Thymus (tissue), 11 donors: ENCODE measurements at regions not wholly inside any gene's neighbourhood (a gene's known extent, or its start where the extent isn't known, plus 50 kb on each side); places are given as distances from the start of the nearest gene placed in this dataset.

Experiments used
- DNase-seq, 9 donors: peaks; one replicate each; pipeline ENCODE4 v3.0.0-alpha.2; 2013; ENCODE audit warnings: low spot score in 9 of 9, low read depth in 6 of 9, missing footprints in 1 of 9
- H3K27ac ChIP-seq, 2 donors: one replicate each; pipeline ENCODE4 v1.5.1; 2013; ENCODE audit warnings: control low read depth in 1 of 2, low read depth in 1 of 2, low read length in 1 of 2, mild to moderate bottlenecking in 1 of 2, moderate library complexity in 1 of 2
- H3K27me3 ChIP-seq, 2 donors: one replicate each; pipeline ENCODE4 v1.5.1; 2013; ENCODE audit warnings: low read length in 1 of 2; ENCODE audit not compliant: control insufficient read depth in 2 of 2, insufficient read depth in 1 of 2
- H3K36me3 ChIP-seq, 2 donors: one replicate each; pipeline ENCODE4 v1.5.1; 2013; ENCODE audit warnings: low read length in 1 of 2, mild to moderate bottlenecking in 1 of 2, moderate library complexity in 1 of 2; ENCODE audit not compliant: control insufficient read depth in 2 of 2, insufficient read depth in 2 of 2
- H3K4me1 ChIP-seq, 2 donors: one replicate each; pipeline ENCODE4 v1.5.1; 2013; ENCODE audit warnings: low read length in 2 of 2; ENCODE audit not compliant: control insufficient read depth in 2 of 2, insufficient read depth in 2 of 2
- H3K4me3 ChIP-seq, 2 donors: one replicate each; pipeline ENCODE4 v1.5.1; 2013; ENCODE audit warnings: low read length in 2 of 2, control low read depth in 1 of 2, mild to moderate bottlenecking in 1 of 2
- H3K9me3 ChIP-seq, 2 donors: one replicate each; pipeline ENCODE4 v1.5.1; 2013; ENCODE audit warnings: low read length in 1 of 2, mild to moderate bottlenecking in 1 of 2; ENCODE audit not compliant: control insufficient read depth in 2 of 2, insufficient read depth in 1 of 2
- WGBS: extraction: QIAGEN DNeasy Blood & Tissue Kit; methylation state at CpG from one replicate; pipeline ENCODE4 v1.1.7; 2013; 5-methylcytosine and 5-hydroxymethylcytosine counted together
- donor health status: healthy.

DNA sequence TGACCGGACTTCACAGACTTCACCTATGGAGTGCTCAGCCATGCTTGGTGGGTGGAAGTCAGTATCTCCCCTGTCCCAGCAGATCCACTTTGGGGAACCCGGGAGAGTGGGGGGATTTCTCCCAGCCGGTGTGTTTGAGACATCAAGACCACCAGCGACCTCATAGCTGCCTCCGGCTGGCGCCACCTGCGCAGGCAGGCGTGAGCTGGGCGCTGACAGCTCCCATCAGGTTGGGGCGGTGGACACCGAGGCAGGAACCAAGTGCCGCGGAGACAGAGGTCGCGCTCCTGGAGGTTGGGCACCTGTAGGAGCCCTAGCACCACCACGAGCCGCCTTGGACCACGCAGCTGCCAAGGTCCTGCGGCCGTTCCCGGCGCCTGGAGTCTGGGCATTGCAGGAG is 124.0 kb upstream of the LARP1 start:
- H3K27me3 ChIP-seq = no peaks in the 10 kb centered on the region
- no peaks in the 10 kb centered on the region for H3K9me3 ChIP-seq
- 95% methylated on average over 22 of the region's 22 CpGs for whole genome bisulfite sequencing
- no peaks in the 10 kb centered on the region for H3K36me3 ChIP-seq
- H3K4me3 ChIP-seq = no peak overlapping the region
- H3K27ac ChIP-seq = no peak overlapping the region
- no peak for DNase-seq
- H3K4me1 ChIP-seq = no peaks in the 10 kb centered on the region

DNA sequence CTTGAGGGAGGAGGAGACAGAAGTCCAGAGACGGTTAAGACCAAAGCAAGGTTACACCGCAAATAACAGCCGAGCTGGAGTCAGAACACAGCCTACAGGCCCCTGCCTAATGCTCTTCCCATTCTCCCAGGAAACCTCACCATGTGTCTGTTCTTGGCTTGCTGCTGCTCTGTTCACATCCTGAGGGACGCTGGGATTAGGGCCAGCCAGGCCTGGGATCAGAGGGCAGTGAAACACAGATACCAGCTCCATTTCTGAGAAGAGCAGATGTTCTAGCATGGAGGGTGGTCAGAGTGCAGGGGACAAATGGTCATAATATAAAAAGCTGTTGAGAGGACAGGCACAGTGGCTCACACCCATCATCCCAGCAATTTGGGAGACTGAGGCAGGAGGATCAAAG is 124.8 kb upstream of the LARP1 start:
- 85% methylated on average over 4 of the region's 4 CpGs for WGBS
- DNase-seq = no peak
- no peak overlapping the region for H3K4me3 ChIP-seq
- H3K36me3 ChIP-seq = no peaks in the 10 kb centered on the region
- H3K27me3 ChIP-seq = no peaks in the 10 kb centered on the region
- no peak overlapping the region for H3K27ac ChIP-seq
- no peaks in the 10 kb centered on the region for H3K4me1 ChIP-seq
- no peaks in the 10 kb centered on the region for H3K9me3 ChIP-seq

DNA sequence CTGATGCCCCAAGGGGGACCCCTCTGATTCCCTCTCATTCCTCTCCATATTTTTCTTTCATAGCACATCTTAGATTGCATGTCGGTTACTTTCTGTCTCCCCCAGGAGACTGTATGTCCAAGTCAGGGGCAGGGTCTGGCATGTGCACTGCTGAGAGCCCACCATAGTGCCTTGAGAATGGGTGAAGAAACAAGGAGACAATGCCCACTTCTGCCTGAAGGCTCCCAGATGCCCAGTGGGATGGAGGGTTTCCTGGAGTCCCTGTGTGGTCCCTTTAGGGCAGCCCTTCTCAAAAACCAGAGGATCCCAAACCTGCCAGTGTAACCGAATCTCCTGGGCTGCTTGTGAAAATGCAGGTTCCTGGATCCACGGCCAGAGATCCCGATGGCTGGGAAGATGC is 126.5 kb upstream of the LARP1 start:
- no peaks in the 10 kb centered on the region for H3K27me3 ChIP-seq
- DNase-seq = no peak
- no peaks in the 10 kb centered on the region for H3K9me3 ChIP-seq
- no peak overlapping the region for H3K4me3 ChIP-seq
- WGBS = 74% methylated on average over 4 of the region's 4 CpGs
- no peaks in the 10 kb centered on the region for H3K4me1 ChIP-seq
- no peaks in the 10 kb centered on the region for H3K36me3 ChIP-seq
- no peak overlapping the region for H3K27ac ChIP-seq

DNA sequence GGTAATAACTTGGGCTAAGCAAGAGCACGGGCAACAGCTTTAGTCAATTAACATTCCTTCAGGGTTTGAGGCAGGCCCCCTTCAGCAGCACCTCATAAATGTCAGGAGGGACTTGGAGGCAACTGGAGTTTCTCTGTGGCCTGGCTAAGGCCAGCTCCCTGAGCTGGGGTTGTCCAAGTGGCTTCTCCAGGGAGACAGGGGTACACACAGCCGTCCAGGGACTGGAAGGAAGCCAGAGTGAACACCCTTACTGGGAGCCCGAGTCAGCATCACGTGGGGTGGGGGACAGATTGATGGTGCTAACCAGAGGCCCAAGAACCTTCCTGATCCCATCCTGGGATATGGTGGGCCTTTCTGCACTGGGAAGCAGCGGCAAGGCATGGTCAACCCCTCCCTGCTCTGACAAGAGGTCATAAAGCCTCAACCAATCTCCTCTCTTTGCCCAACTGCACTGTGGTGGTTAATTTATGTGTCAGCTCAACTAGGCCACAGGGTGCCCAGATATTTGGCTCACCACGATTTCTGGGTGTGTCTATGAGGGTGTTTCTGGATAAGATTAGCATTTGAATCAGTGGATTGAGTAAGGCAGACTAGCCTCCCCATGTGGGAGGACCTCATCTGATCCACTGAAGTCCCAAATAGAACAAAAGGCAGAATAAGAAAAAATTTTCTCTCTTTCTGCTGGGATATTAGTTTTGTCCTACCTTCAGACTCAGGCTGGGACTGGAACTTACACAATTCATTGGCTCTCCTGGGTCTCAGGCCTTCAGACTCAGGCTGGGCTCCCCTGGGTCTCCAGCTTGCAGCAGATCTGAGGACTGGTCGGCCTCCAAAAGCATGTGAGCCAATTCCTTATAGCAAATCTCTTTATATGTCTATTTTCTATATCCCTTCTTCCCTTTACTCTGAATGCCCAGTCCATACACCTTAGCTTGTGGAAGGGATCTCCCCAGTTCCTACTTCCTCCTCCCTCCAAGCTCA is 127.2 kb upstream of the LARP1 start:
- Histone ChIP-seq H3K9me3 (no peaks in the 10 kb centered on the region), H3K4me1 (no peaks in the 10 kb centered on the region), H3K36me3 (no peaks in the 10 kb centered on the region), H3K27me3 (no peaks in the 10 kb centered on the region), H3K27ac (no peak overlapping the region), H3K4me3 (no peak overlapping the region)
- no peak for DNase-seq
- WGBS = 84% methylated on average over 7 of the region's 7 CpGs

DNA sequence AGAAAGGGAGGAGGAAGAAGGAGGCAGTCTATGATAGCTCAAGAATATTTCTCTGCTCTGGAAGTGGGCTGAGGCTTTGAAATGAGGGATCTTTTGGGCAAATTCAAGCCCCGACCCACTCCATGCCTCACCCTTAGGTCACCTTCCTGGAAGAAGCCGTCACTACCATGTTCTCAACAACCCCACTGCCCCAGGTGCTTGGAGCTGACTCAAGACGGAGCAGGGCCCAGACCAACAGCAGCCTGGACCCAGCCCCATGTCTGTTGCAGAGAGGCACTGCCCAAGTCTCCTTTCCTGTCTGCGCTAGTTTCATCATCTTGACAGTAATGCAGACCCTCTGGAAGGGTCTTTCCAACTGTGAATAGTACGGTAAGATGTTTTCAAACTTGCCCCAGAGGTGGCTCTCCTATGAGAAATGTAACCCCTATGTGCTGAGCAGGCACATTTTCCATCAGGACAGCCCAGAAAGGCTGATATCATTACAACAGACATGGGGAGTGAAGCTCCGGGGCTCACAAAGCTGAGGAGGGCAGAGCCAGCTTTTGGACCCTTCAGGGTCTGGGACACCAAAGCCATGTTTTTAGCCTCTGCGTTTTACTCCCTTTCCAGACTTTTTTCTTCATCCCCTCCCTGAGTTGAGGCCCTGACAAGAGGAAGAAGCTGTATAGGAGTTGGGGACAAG is 128.2 kb upstream of the LARP1 start:
- no peaks in the 10 kb centered on the region for H3K36me3 ChIP-seq
- no peak overlapping the region for H3K27ac ChIP-seq
- no peaks in the 10 kb centered on the region for H3K4me1 ChIP-seq
- no peak for DNase-seq
- H3K4me3 ChIP-seq = no peak overlapping the region
- no peaks in the 10 kb centered on the region for H3K27me3 ChIP-seq
- 95% methylated on average over 7 of the region's 7 CpGs for WGBS
- H3K9me3 ChIP-seq = no peaks in the 10 kb centered on the region

DNA sequence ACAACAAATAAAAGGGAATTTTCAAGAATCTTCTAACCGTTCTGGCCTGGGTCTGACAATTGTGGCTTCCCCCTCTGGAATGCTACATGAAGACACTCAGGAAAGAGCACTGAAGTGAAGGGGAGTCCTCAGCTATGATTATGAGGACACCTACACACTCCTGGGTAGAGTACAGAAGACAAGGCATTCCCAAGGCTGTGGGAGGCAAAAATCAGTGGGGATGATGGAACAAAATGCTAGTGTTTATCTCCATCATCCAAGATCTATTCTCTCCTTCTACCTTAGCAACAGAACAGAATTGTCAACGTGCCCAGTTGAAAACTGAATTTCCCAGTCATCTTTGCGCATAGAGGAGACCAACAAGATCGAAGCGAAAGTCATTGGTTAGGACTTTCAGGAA is 130.1 kb upstream of the LARP1 start:
- H3K27me3 ChIP-seq = no peaks in the 10 kb centered on the region

DNA sequence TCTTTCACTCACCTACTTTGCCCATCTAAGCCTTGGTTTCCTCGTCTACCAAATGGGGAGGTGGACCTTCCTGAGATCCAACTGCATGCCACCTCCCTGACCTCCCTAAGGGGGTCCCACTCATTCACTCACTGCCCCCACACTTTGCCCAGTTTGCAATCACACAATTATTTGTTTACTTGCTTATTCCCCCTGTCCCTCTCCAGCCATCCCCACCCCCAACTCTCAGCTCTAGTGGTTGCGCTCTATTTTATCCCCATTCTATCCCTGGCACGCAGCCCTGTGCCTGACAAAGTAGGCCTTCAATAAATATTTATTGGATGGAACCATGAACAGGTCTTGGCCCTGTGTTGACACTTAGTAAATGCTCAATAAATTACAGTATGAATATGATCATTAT is 130.8 kb upstream of the LARP1 start:
- DNase-seq = no peak
- Histone ChIP-seq H3K4me1 (no peaks in the 10 kb centered on the region), H3K4me3 (no peak overlapping the region), H3K9me3 (no peaks in the 10 kb centered on the region), H3K27me3 (no peaks in the 10 kb centered on the region), H3K36me3 (no peaks in the 10 kb centered on the region), H3K27ac (no peak overlapping the region)
- WGBS = 93% methylated on average over 3 of the region's 3 CpGs

More for the DNA sequence above, 130.1 kb upstream of the LARP1 start:
- H3K4me3 ChIP-seq = no peak overlapping the region
- DNase-seq = no peak
- H3K4me1 ChIP-seq = no peaks in the 10 kb centered on the region
- no peaks in the 10 kb centered on the region for H3K9me3 ChIP-seq
- H3K36me3 ChIP-seq = no peaks in the 10 kb centered on the region
- WGBS = 93% methylated on average over 5 of the region's 5 CpGs
- no peak overlapping the region for H3K27ac ChIP-seq

DNA sequence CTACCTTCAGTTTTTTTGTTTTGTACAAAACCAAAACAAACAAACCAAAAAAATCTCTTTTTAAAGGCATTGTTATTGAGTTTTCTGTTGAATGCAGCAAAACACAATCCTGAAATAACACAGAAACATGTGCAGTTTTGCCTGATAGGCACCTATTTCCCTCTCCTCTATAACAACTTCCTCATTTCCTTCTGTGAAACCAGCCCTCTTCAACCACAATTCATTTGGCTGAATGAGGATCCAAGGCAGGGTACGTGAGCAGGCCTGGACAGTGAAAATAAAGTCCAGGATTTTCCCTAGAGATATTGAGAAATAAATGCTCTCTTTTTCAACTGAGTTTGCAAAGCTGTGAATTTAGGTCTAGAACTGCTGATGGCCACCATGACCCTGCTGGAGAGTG is 134.8 kb upstream of the LARP1 start:
- Histone ChIP-seq H3K4me3 (no peak overlapping the region), H3K27me3 (no peaks in the 10 kb centered on the region), H3K4me1 (no peaks in the 10 kb centered on the region), H3K36me3 (no peaks in the 10 kb centered on the region), H3K27ac (no peak overlapping the region), H3K9me3 (no peaks in the 10 kb centered on the region)
- WGBS = 33% methylated on average over 1 of the region's 1 CpG
- DNase-seq = no peak

DNA sequence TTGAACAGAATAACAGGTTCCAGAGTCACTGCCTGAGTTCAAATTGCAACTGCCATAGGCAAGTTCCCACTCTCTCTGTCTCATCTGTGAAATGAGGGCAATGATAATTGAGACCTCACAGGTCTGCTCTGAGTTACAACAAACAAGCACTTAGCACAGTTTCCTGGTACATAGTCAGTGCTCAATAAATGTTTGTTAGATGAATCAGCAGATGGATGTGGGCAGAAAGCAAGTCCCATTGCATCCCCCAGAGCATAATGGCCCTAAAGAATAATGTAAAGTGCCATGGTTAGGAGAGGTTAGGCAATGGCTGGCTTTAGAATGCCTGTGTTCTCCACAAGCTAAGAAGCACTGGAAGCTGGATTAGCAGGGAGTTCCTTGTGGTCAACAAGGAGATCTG is 136.5 kb upstream of the LARP1 start:
- peaks cover 0 to 7% of the 10 kb centered on the region in 2 donors for H3K27me3 ChIP-seq
- no peaks in the 10 kb centered on the region for H3K4me1 ChIP-seq
- H3K9me3 ChIP-seq = no peaks in the 10 kb centered on the region
- H3K27ac ChIP-seq = no peak overlapping the region
- no peak overlapping the region for H3K4me3 ChIP-seq
- no peak for DNase-seq
- no peaks in the 10 kb centered on the region for H3K36me3 ChIP-seq
